ENCODE measurements at regions not wholly inside any gene's neighbourhood (a gene's known extent, or its start where the extent isn't known, plus 50 kb on each side); places are given as distances from the start of the nearest gene placed in this dataset.
"Not testable (repeated sequence)": the region's sequence is repeated elsewhere in the genome, so short reads cannot be mapped to it uniquely, and the experiment has no call there.

DNA sequence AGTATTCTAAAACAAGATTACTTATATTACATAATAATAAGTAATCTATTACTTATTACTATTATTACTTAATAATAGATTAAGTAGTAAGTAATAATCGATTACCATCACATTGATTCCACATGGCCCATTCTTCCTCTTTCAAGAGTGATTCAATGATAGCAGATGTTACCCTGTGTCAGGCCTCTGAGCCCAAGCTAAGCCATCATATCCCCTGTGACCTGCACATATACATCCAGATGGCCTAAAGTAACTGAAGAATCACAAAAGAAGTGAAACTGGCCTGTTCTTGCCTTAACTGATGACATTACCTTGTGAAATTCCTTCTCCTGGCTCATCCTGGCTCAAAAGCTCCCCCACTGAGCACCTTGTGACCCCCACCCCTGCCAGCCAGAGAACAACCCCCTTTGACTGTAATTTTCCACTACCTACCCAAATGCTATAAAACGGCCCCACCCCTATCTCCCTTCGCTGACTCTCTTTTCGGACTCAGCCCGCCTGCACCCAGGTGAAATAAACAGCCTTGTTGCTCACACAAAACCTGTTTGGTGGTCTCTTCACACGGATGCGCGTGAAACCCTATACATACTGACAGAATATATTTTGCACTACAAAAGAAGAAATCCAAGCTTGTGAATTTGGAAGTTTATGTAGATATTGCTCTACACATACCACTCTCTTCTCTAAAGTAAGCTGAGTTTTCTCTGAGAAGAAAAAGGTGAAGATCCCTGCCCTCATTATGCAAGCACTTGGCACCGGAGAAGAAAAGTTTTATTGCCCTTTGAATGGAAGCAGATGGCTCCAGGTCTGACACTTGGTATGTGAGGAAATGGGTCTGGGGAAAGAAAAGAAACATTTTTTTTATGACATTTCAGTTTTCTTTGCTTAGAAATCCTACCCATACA, 488.6 kb upstream of the IMPG1 start:
- H3K36me3 ChIP-seq (ENCODE audit: control insufficient read depth in 1 of 2, insufficient read depth in 2 of 2, low read length in 1 of 2); H3K9me3 ChIP-seq (ENCODE audit: control insufficient read depth, low read length); H3K4me3 ChIP-seq (ENCODE audit: low read length in 2 of 2); H3K27ac ChIP-seq (ENCODE audit: low read depth in 1 of 2, low read length in 2 of 2); DNase-seq; H3K4me1 ChIP-seq (ENCODE audit: control insufficient read depth in 1 of 2, insufficient read depth in 2 of 2, low read length in 2 of 2); intact Hi-C loops (cut with DNase I); ATAC-seq (ENCODE audit: low FRiP score); H3K27me3 ChIP-seq (ENCODE audit: control insufficient read depth in 1 of 2, insufficient read depth in 2 of 2, low read length in 1 of 2): not testable (repeated sequence)
- WGBS, 2 donors, result 34 to 38% methylated on average over 9 of the region's 9 CpGs

- Histone ChIP-seq H3K4me3 (ENCODE audit: low read length in 2 of 2) (no peak overlapping the region), H3K4me1 (ENCODE audit: control insufficient read depth in 1 of 2, insufficient read depth in 2 of 2, low read length in 2 of 2) (no peaks in the 10 kb centered on the region), H3K27ac (ENCODE audit: low read depth in 1 of 2, low read length in 2 of 2) (no peak overlapping the region), H3K36me3 (ENCODE audit: control insufficient read depth in 1 of 2, insufficient read depth in 2 of 2, low read length in 1 of 2) (no peaks in the 10 kb centered on the region), H3K27me3 (ENCODE audit: control insufficient read depth in 1 of 2, insufficient read depth in 2 of 2, low read length in 1 of 2) (no peaks in the 10 kb centered on the region), H3K9me3 (ENCODE audit: control insufficient read depth, low read length) (no peaks in the 10 kb centered on the region)
- no peak for DNase-seq
- intact Hi-C loops (cut with DNase I), result no loop called here
- no peak for ATAC-seq (ENCODE audit: low FRiP score)
Observed at GRCh38 chr6:76553256-76553655, 480.8 kb upstream of the IMPG1 start.

- Histone ChIP-seq H3K27ac (ENCODE audit: low read depth in 1 of 2, low read length in 2 of 2) (no peak overlapping the region), H3K9me3 (ENCODE audit: control insufficient read depth, low read length) (no peaks in the 10 kb centered on the region), H3K27me3 (ENCODE audit: control insufficient read depth in 1 of 2, insufficient read depth in 2 of 2, low read length in 1 of 2) (no peaks in the 10 kb centered on the region), H3K36me3 (ENCODE audit: control insufficient read depth in 1 of 2, insufficient read depth in 2 of 2, low read length in 1 of 2) (no peaks in the 10 kb centered on the region), H3K4me3 (ENCODE audit: low read length in 2 of 2) (no peak overlapping the region), H3K4me1 (ENCODE audit: control insufficient read depth in 1 of 2, insufficient read depth in 2 of 2, low read length in 2 of 2) (no peaks in the 10 kb centered on the region)
- 3 to 11% methylated on average over 4 of the region's 4 CpGs for WGBS, 2 donors
- ATAC-seq (ENCODE audit: low FRiP score), result no peak
- DNase-seq, result no peak
- intact Hi-C loops (cut with DNase I), result no loop called here
Observed at GRCh38 chr6:76552268-76552667, 479.8 kb upstream of the IMPG1 start.

DNA sequence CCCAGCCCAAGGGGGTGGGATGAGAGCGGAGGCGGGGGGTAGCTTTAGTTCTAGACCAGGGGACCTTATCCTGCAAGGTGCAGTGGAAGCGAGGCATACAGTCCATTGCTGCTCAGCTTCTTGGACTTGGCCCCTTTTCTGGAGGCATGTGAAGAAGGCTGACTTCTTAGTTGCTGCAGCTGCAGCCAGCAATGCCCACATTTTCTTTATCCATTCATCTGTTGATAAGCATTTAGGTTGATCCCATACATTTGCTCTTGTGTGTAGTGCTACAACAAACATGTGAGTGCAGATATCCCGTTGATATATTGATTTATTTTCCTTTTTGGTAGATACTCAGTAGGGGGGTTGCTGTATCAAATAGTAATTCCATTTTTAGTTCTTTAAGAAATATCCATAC, 461.2 kb upstream of the IMPG1 start:
- no peak overlapping the region for H3K27ac ChIP-seq (ENCODE audit: low read depth in 1 of 2, low read length in 2 of 2)
- ATAC-seq (ENCODE audit: low FRiP score) (no peak), DNase-seq (no peak)
- H3K27me3 ChIP-seq (ENCODE audit: control insufficient read depth in 1 of 2, insufficient read depth in 2 of 2, low read length in 1 of 2), result no peaks in the 10 kb centered on the region
- no peaks in the 10 kb centered on the region for H3K4me1 ChIP-seq (ENCODE audit: control insufficient read depth in 1 of 2, insufficient read depth in 2 of 2, low read length in 2 of 2)
- intact Hi-C loops (cut with DNase I), result no loop called here
- no peaks in the 10 kb centered on the region for H3K36me3 ChIP-seq (ENCODE audit: control insufficient read depth in 1 of 2, insufficient read depth in 2 of 2, low read length in 1 of 2)
- no peak overlapping the region for H3K4me3 ChIP-seq (ENCODE audit: low read length in 2 of 2)
- peaks cover 3% of the 10 kb centered on the region for H3K9me3 ChIP-seq (ENCODE audit: control insufficient read depth, low read length)
- WGBS, 2 donors, result 86 to 90% methylated on average over 4 of the region's 4 CpGs

GRCh38 chr6:76532647-76533046, 460.2 kb upstream of the IMPG1 start:
- Histone ChIP-seq H3K4me1 (ENCODE audit: control insufficient read depth in 1 of 2, insufficient read depth in 2 of 2, low read length in 2 of 2) (no peaks in the 10 kb centered on the region), H3K27ac (ENCODE audit: low read depth in 1 of 2, low read length in 2 of 2) (no peak overlapping the region), H3K9me3 (ENCODE audit: control insufficient read depth, low read length) (peaks cover 3% of the 10 kb centered on the region), H3K4me3 (ENCODE audit: low read length in 2 of 2) (no peak overlapping the region), H3K36me3 (ENCODE audit: control insufficient read depth in 1 of 2, insufficient read depth in 2 of 2, low read length in 1 of 2) (no peaks in the 10 kb centered on the region), H3K27me3 (ENCODE audit: control insufficient read depth in 1 of 2, insufficient read depth in 2 of 2, low read length in 1 of 2) (no peaks in the 10 kb centered on the region)
- 67 to 74% methylated on average over 2 of the region's 2 CpGs for WGBS, 2 donors
- intact Hi-C loops (cut with DNase I), result no loop called here
- DNase-seq, result no peak
- ATAC-seq (ENCODE audit: low FRiP score), result peak; percentile 38

DNA sequence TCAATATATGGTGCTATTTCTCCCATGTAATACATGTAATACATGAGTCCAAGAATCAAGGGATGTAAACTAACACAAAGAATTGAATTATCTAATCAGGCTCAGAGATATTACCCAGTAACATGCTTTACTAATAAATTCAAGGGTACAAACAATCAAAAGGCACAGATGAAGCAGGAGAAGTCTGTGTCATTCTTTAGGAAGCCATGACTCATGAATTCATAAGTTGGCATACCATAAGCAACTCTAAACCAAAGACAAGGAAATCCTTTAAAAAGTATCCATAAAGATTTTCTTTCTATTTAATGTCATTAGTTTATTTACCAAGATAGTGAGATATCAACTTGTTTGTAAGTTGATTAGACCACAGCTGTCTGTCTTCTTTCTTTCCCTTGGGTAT, 446.0 kb upstream of the IMPG1 start:
- no peak for DNase-seq
- Histone ChIP-seq H3K36me3 (ENCODE audit: control insufficient read depth in 1 of 2, insufficient read depth in 2 of 2, low read length in 1 of 2) (no peaks in the 10 kb centered on the region), H3K27ac (ENCODE audit: low read depth in 1 of 2, low read length in 2 of 2) (no peak overlapping the region), H3K4me3 (ENCODE audit: low read length in 2 of 2) (no peak overlapping the region), H3K27me3 (ENCODE audit: control insufficient read depth in 1 of 2, insufficient read depth in 2 of 2, low read length in 1 of 2) (no peaks in the 10 kb centered on the region), H3K9me3 (ENCODE audit: control insufficient read depth, low read length) (no peaks in the 10 kb centered on the region), H3K4me1 (ENCODE audit: control insufficient read depth in 1 of 2, insufficient read depth in 2 of 2, low read length in 2 of 2) (no peaks in the 10 kb centered on the region)
- intact Hi-C loops (cut with DNase I), result no loop called here
- no peak for ATAC-seq (ENCODE audit: low FRiP score)

DNA sequence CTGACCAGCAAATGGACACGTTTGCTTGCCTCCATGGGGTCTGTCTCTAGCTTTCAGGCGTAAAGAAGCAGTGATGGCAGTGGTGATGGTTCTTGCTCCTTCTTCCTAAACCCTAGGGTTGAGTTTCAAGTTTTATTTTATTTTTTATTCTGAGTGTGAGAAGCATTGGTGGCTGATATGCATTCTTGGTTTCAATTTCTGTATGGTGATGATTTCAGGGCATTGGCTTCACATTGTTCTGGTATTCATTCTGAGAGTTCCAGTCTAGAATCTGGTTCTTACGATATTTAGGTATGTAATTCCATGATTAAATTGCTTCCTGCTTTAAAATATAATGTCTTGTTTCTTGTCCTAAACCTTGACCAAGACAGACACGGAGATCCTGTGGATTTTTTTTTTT, 444.5 kb upstream of the IMPG1 start:
- H3K4me3 ChIP-seq (ENCODE audit: low read length in 2 of 2), result no peak overlapping the region
- no peaks in the 10 kb centered on the region for H3K9me3 ChIP-seq (ENCODE audit: control insufficient read depth, low read length)
- no peaks in the 10 kb centered on the region for H3K27me3 ChIP-seq (ENCODE audit: control insufficient read depth in 1 of 2, insufficient read depth in 2 of 2, low read length in 1 of 2)
- WGBS, 2 donors, result 83 to 85% methylated on average over 4 of the region's 4 CpGs
- H3K36me3 ChIP-seq (ENCODE audit: control insufficient read depth in 1 of 2, insufficient read depth in 2 of 2, low read length in 1 of 2), result no peaks in the 10 kb centered on the region
- ATAC-seq (ENCODE audit: low FRiP score) (no peak), DNase-seq (no peak)
- intact Hi-C loops (cut with DNase I), result no loop called here
- no peak overlapping the region for H3K27ac ChIP-seq (ENCODE audit: low read depth in 1 of 2, low read length in 2 of 2)
- no peaks in the 10 kb centered on the region for H3K4me1 ChIP-seq (ENCODE audit: control insufficient read depth in 1 of 2, insufficient read depth in 2 of 2, low read length in 2 of 2)

DNA sequence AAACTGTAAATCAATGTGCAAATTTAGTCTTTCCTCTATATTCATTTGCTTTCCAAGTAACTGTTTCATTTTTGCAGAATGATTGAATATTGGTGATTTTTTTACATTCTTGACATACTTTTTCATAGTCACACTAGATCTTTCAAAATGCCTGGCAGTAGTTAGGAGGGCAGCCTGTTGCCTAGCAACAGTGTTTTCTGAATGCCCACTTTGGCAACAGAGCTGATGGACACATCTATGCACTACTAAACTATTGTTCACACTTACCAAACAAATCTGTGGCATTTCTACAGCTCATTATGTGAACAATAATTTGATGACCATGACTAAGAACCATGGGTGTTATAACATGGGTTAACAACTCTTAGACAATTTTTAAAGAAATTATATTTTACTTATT, 438.0 kb upstream of the IMPG1 start:
- intact Hi-C loops (cut with DNase I), result no loop called here
- Histone ChIP-seq H3K36me3 (ENCODE audit: control insufficient read depth in 1 of 2, insufficient read depth in 2 of 2, low read length in 1 of 2) (no peaks in the 10 kb centered on the region), H3K4me1 (ENCODE audit: control insufficient read depth in 1 of 2, insufficient read depth in 2 of 2, low read length in 2 of 2) (no peaks in the 10 kb centered on the region), H3K9me3 (ENCODE audit: control insufficient read depth, low read length) (no peaks in the 10 kb centered on the region), H3K27me3 (ENCODE audit: control insufficient read depth in 1 of 2, insufficient read depth in 2 of 2, low read length in 1 of 2) (no peaks in the 10 kb centered on the region), H3K4me3 (ENCODE audit: low read length in 2 of 2) (no peak overlapping the region), H3K27ac (ENCODE audit: low read depth in 1 of 2, low read length in 2 of 2) (no peak overlapping the region)
- DNase-seq (no peak), ATAC-seq (ENCODE audit: low FRiP score) (no peak)

DNA sequence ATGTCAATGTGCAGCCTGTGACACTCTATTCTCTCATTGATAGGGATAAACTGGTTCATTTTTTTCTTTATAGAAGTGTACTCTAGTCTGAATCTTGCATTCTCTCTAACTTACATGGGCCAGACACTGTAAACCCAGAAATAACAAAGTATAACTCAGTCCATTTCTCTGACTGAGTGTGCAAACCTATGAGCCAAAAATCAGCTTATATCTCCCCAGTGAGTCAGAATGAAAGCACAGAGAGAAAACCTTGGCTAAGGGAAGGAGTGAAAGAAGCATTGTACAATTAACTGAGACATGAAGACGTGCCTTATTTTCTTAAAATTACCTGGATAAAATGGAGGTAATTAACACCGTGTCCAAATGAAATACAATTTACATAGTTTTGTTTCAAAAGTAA, 436.9 kb upstream of the IMPG1 start:
- Histone ChIP-seq H3K27me3 (ENCODE audit: control insufficient read depth in 1 of 2, insufficient read depth in 2 of 2, low read length in 1 of 2) (no peaks in the 10 kb centered on the region), H3K9me3 (ENCODE audit: control insufficient read depth, low read length) (no peaks in the 10 kb centered on the region), H3K27ac (ENCODE audit: low read depth in 1 of 2, low read length in 2 of 2) (no peak overlapping the region), H3K4me1 (ENCODE audit: control insufficient read depth in 1 of 2, insufficient read depth in 2 of 2, low read length in 2 of 2) (no peaks in the 10 kb centered on the region), H3K4me3 (ENCODE audit: low read length in 2 of 2) (no peak overlapping the region), H3K36me3 (ENCODE audit: control insufficient read depth in 1 of 2, insufficient read depth in 2 of 2, low read length in 1 of 2) (no peaks in the 10 kb centered on the region)
- intact Hi-C loops (cut with DNase I), result no loop called here
- DNase-seq, result no peak
- no peak for ATAC-seq (ENCODE audit: low FRiP score)
- 49% methylated on average over 2 of the region's 2 CpGs for WGBS, 2 donors

Data from aorta (tissue), 5 donors.